ENCODE measurements at regions not wholly inside any gene's neighbourhood (a gene's known extent, or its start where the extent isn't known, plus 50 kb on each side); places are given as distances from the start of the nearest gene placed in this dataset.

DNA sequence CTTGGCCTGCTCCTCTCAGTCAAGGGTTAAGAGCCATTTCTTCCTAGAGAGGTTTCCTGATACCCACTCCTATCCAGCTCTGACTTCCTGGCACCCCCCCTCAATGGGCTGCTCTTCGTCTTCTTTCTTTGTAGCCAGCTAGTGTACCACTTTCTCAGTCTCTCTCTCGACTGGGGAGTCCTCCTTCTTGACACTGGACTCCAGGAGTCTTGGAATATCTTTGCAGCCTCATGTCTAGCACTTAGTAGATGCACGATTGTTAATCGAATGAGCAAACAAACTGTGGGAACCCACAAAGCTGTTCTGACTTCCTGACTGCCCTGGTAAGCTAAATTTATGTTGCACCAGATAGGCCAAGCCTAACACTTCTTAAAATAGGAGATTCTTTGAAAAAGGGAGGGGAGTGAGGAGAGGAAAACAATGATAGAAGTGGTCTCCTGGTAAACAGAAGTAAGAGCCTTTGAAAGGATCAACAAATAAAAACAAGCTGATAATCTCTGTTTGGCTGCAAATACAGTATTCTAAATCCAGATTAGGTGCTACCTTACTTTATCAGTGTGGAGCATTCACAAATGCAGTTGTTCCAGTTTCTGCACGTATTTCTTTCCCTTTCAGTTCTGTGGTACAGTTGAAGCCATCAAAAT lies 160.1 kb upstream of the CITED2 start:
- TF ChIP-seq, protein P1, sequence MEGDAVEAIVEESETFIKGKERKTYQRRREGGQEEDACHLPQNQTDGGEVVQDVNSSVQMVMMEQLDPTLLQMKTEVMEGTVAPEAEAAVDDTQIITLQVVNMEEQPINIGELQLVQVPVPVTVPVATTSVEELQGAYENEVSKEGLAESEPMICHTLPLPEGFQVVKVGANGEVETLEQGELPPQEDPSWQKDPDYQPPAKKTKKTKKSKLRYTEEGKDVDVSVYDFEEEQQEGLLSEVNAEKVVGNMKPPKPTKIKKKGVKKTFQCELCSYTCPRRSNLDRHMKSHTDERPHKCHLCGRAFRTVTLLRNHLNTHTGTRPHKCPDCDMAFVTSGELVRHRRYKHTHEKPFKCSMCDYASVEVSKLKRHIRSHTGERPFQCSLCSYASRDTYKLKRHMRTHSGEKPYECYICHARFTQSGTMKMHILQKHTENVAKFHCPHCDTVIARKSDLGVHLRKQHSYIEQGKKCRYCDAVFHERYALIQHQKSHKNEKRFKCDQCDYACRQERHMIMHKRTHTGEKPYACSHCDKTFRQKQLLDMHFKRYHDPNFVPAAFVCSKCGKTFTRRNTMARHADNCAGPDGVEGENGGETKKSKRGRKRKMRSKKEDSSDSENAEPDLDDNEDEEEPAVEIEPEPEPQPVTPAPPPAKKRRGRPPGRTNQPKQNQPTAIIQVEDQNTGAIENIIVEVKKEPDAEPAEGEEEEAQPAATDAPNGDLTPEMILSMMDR (IDR thresholded peaks at IDR 0.05; ENCODE audit: low read length), result no peak
- no peak for TF ChIP-seq EZH2 (IDR thresholded peaks at IDR 0.05; ENCODE audit: borderline replicate concordance, low read length)
